MM.1S (cell line): ENCODE measurements at regions not wholly inside any gene's neighbourhood (a gene's known extent, or its start where the extent isn't known, plus 50 kb on each side); places are given as distances from the start of the nearest gene placed in this dataset.
"Not testable (repeated sequence)": the region's sequence is repeated elsewhere in the genome, so short reads cannot be mapped to it uniquely, and the experiment has no call there.

Experiments used
- CTCF ChIP-seq: fragments of 300-600 bp; sonication (generic); IDR thresholded peaks from 2 replicates; pipeline ENCODE4 v1.5.1; 2016; ENCODE audit warnings: antibody characterized with exemption, low read length, mixed read lengths
- EZH2 ChIP-seq: fragments of 300-600 bp; sonication (generic); optimal IDR thresholded peaks from 2 replicates; pipeline ENCODE3; 2017; ENCODE audit warnings: low read depth, mild to moderate bottlenecking, antibody characterized with exemption, low read length, mixed read lengths
- EZH2phosphoT487 ChIP-seq: fragments of 300-600 bp; sonication (generic); IDR thresholded peaks from 2 replicates; pipeline ENCODE4 v1.6.1; 2018; ENCODE audit warnings: antibody characterized with exemption, low read length

DNA sequence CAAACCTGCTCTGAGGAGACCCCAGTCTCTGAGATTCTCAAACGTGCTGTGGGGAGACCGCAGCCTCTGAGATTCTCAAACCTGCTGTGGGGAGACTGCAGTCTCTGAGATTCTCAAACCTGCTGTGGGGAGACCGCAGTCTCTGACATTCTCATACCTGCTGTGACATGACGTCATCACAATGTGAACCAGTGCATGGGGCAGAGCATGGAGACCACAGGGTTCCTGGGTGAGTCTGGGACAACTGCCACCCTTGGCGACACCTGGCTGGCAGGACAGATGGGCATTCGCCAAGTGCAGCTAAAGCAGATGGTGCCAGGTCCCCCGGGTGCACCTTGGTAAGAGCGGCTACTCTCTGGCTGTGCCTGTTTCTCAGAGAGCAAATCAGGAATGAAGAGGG lies 98.8 kb downstream of the DLL1 start:
- TF ChIP-seq CTCF, EZH2, EZH2phosphoT487: not testable (repeated sequence)
